Osteocyte (in vitro differentiated cells): ENCODE measurements at regions not wholly inside any gene's neighbourhood (a gene's known extent, or its start where the extent isn't known, plus 50 kb on each side); places are given as distances from the start of the nearest gene placed in this dataset.
"Not testable (repeated sequence)": the region's sequence is repeated elsewhere in the genome, so short reads cannot be mapped to it uniquely, and the experiment has no call there.

Source experiments
- DNase-seq: peaks from one replicate; pipeline ENCODE4 v3.0.0; 2021; ENCODE audit warnings: mixed read lengths; ENCODE audit not compliant: unreplicated experiment; ENCODE audit errors: extremely low spot score
- H3K27ac Mint-ChIP-seq: one replicate; pipeline ENCODE4 v1.8.0; 2021; ENCODE audit warnings: mild to moderate bottlenecking, mixed read lengths; ENCODE audit not compliant: unreplicated experiment
- H3K27me3 Mint-ChIP-seq: one replicate; pipeline ENCODE4 v1.8.0; 2021; ENCODE audit warnings: mixed read lengths; ENCODE audit not compliant: unreplicated experiment
- H3K36me3 Mint-ChIP-seq: one replicate; pipeline ENCODE4 v1.8.0; 2021; ENCODE audit warnings: mixed read lengths; ENCODE audit not compliant: unreplicated experiment
- H3K4me1 Mint-ChIP-seq: one replicate; pipeline ENCODE4 v1.8.0; 2021; ENCODE audit warnings: mixed read lengths; ENCODE audit not compliant: unreplicated experiment
- H3K4me3 Mint-ChIP-seq: one replicate; pipeline ENCODE4 v1.8.0; 2021; ENCODE audit warnings: mild to moderate bottlenecking, moderate library complexity, mixed read lengths; ENCODE audit not compliant: unreplicated experiment
- H3K9me3 Mint-ChIP-seq: one replicate; pipeline ENCODE4 v1.8.0; 2021; ENCODE audit warnings: mixed read lengths; ENCODE audit not compliant: unreplicated experiment
- CTCF ChIP-seq: fragments of 200-600 bp; sonication (generic); IDR thresholded peaks from 2 replicates; pipeline ENCODE4 v1.5.0; 2021; ENCODE audit warnings: antibody characterized with exemption, mild to moderate bottlenecking, moderate library complexity

GRCh38 chr9:64813072-64813471 is 471.9 kb downstream of the FOXD4L5 start:
- DNase-seq, H3K27me3 Mint-ChIP-seq, H3K36me3 Mint-ChIP-seq, H3K4me3 Mint-ChIP-seq, H3K4me1 Mint-ChIP-seq, H3K27ac Mint-ChIP-seq, H3K9me3 Mint-ChIP-seq: not testable (repeated sequence)

GRCh38 chr9:64778667-64779066 is 506.3 kb downstream of the FOXD4L5 start:
- not testable (repeated sequence) for H3K4me3 Mint-ChIP-seq, H3K9me3 Mint-ChIP-seq, H3K27me3 Mint-ChIP-seq, H3K4me1 Mint-ChIP-seq, DNase-seq, H3K27ac Mint-ChIP-seq, H3K36me3 Mint-ChIP-seq

- H3K9me3 Mint-ChIP-seq, H3K36me3 Mint-ChIP-seq, H3K27ac Mint-ChIP-seq, H3K27me3 Mint-ChIP-seq, H3K4me3 Mint-ChIP-seq, DNase-seq, H3K4me1 Mint-ChIP-seq: not testable (repeated sequence)
Observed at GRCh38 chr9:64776269-64776668, 508.7 kb downstream of the FOXD4L5 start.

- H3K36me3 Mint-ChIP-seq, H3K27ac Mint-ChIP-seq, H3K4me1 Mint-ChIP-seq, H3K9me3 Mint-ChIP-seq, H3K27me3 Mint-ChIP-seq: not testable (repeated sequence)
- peak; percentile 56 for DNase-seq
- peak overlapping the region; percentile 52 for H3K4me3 Mint-ChIP-seq
Observed at GRCh38 chr9:64774813-64775793, 509.9 kb downstream of the FOXD4L5 start.

GRCh38 chr9:64774004-64774812 is 510.8 kb downstream of the FOXD4L5 start:
- H3K9me3 Mint-ChIP-seq, H3K27ac Mint-ChIP-seq, H3K4me1 Mint-ChIP-seq, H3K36me3 Mint-ChIP-seq, DNase-seq, H3K27me3 Mint-ChIP-seq: not testable (repeated sequence)
- H3K4me3 Mint-ChIP-seq, result peak overlapping the region; percentile 35

GRCh38 chr9:64773491-64773931 is 511.5 kb downstream of the FOXD4L5 start:
- Mint-ChIP-seq H3K4me1 (no peaks in the 10 kb centered on the region), H3K27ac (no peak overlapping the region), H3K36me3 (no peaks in the 10 kb centered on the region), H3K4me3 (no peak overlapping the region), H3K27me3 (peaks cover 5% of the 10 kb centered on the region), H3K9me3 (peaks cover under 1% of the 10 kb centered on the region)
- no peak for TF ChIP-seq CTCF
- peak; percentile 73 for DNase-seq

GRCh38 chr9:64772751-64773331 is 512.2 kb downstream of the FOXD4L5 start:
- not testable (repeated sequence) for H3K4me1 Mint-ChIP-seq, H3K27me3 Mint-ChIP-seq, H3K36me3 Mint-ChIP-seq, H3K9me3 Mint-ChIP-seq, DNase-seq, H3K27ac Mint-ChIP-seq
- H3K4me3 Mint-ChIP-seq, result peak overlapping the region; percentile 60
